ENCODE measurements at regions not wholly inside any gene's neighbourhood (a gene's known extent, or its start where the extent isn't known, plus 50 kb on each side); places are given as distances from the start of the nearest gene placed in this dataset.

DNA sequence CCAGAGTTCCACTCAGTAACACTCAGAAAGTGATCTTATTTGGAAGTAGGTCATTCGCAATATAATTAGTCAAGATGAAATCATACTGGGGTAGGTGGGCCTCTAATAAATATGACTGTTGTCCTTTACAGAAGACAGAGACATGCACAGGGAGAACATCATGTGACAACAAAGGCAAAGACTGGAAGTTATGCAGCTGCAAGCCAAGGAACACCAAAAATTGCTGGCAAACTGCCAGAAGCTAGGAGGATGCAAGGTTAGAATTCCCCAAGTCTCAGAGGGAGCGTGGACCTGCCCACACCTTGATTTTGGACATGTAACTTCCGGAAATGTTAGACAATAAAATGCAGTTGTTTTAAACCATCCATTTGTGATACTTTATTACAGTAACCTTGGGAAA, 471.5 kb upstream of the AGTR1 start:
- TF ChIP-seq, protein P1, sequence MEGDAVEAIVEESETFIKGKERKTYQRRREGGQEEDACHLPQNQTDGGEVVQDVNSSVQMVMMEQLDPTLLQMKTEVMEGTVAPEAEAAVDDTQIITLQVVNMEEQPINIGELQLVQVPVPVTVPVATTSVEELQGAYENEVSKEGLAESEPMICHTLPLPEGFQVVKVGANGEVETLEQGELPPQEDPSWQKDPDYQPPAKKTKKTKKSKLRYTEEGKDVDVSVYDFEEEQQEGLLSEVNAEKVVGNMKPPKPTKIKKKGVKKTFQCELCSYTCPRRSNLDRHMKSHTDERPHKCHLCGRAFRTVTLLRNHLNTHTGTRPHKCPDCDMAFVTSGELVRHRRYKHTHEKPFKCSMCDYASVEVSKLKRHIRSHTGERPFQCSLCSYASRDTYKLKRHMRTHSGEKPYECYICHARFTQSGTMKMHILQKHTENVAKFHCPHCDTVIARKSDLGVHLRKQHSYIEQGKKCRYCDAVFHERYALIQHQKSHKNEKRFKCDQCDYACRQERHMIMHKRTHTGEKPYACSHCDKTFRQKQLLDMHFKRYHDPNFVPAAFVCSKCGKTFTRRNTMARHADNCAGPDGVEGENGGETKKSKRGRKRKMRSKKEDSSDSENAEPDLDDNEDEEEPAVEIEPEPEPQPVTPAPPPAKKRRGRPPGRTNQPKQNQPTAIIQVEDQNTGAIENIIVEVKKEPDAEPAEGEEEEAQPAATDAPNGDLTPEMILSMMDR (IDR thresholded peaks at IDR 0.05 in 8 of 11, conservative IDR thresholded peaks at IDR 0.05 in 3 of 11): no peak
- TF ChIP-seq POLR2A (IDR thresholded peaks at IDR 0.05): no peak
- TF ChIP-seq POLR2AphosphoS5 (IDR thresholded peaks at IDR 0.05): no peak
